ENCODE measurements at regions not wholly inside any gene's neighbourhood (a gene's known extent, or its start where the extent isn't known, plus 50 kb on each side); places are given as distances from the start of the nearest gene placed in this dataset.

DNA sequence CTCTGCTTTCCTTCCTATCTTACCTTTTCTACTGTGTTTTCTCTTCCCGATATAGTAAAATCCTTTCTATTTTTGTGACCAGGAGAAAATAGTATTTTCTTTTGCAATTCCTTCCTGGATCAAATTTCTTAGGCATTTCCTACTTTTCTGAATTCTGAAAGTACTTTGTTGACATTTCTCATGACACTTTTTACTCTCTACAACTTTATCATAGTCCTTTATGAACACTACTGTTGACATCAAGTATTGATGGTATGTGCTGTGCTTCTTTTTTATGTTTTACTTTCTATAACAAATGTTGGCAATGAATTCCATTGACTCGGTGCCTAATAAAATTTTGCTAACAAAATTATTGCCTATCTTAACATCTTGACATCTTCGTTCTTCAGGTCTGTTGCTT lies 217.7 kb upstream of the TCF4 start:
- no peak for DNase-seq

DNA sequence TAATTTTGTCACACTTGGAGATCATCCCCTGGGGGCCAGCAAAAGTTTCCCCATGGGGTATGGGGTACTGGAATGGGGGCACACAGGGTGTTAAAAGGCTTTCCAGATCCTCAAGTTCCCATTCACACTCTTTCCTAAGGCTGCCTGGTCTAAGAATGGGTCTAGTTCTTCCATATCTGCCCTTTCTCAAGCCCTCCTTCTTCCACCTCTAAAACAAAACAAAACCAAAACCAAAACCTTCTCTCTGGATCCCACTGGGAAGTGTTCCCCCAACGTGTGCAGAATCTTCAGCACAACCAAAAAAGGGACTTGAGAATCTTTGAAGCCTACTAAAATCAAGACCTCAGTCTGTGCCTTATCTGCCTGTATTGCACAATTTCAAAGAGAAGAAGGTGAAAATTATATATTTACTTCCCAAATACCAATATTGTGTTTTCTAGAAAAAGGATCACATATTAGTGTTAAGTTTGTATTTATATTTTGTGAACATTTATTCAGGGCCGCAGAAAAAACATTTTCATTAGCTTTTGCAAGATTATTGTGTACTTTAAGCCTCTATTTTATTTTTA lies 207.2 kb upstream of the TCF4 start:
- no peak for DNase-seq

DNA sequence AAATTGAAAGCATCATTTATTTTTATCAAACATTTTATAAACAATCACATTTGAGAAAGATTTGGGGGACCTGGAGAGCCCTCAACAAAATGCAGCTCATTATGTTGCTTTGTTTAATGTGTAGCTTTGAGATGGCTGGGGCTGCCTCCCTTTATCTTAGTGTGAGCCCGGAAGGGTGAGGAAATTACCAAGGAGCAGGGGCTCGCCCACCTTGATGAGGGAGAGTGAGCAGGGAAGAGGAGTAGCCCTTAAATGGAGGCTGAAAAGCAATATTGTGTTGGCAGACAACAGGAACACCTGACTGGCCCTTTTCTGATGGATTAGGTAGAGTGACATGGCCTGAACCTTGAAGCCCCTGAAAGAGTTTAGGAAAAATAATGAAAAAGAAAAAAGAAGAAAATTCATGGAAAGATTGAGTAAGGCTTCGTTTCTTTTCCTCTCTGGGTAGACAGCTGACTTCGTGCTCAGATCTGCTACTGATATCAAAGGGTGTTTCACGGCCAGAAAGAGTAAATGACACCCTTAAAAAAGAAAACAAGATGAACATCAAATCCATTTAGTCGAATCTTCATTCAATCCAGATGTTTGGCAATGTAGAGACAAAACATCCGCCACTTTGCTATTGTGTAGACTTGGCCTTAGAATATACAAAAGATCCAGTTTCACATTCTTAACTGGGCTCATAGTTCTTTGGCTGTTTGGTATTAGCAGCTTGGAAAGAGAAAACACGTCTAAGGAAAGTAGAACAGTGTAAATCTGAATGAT lies 206.5 kb upstream of the TCF4 start:
- no peak for DNase-seq

DNA sequence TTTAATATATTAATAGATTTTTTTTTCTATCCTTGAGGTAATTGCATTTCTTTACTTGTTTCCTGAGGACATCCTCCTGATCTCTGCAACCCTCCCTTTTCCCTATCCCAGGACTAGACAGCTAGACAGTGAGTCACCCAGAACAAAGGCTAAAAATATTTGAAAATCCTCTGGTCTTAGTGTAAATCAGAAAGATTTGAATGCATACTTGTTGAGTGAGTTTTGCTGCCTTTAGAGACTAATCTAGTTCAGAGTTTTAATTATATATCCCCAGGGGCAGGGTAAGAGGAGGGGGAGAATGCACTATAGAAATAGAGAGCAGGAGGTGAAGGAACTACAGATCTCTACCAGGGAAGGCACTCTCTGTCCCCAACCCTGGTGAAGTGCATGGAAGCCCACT lies 202.3 kb upstream of the TCF4 start:
- no peak for DNase-seq

DNA sequence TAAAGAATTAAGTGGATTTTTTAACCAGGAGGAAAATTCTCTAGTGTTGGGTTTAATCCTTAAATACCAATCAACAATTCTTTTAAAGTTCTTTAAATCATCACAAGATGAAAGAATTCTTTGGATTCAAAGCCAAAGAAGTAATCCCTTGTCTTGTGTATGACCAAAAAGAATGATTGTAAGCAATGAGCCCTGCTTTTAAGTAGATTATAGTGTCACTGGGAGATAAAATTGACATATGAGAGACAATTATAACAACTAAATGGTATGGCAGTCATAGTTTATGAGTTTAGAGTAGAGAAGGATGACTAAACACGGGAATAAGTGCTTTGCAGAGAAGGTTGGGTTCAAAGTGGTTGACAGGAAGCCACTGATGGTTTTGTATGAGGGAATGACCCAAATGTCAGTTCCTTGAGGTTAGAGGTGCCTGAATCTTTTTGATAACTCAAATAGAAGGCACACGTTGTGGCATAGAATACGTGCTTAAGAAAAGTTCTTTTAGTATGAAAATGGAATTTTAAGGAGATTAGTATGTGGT lies 199.6 kb upstream of the TCF4 start:
- DNase-seq: no peak

DNA sequence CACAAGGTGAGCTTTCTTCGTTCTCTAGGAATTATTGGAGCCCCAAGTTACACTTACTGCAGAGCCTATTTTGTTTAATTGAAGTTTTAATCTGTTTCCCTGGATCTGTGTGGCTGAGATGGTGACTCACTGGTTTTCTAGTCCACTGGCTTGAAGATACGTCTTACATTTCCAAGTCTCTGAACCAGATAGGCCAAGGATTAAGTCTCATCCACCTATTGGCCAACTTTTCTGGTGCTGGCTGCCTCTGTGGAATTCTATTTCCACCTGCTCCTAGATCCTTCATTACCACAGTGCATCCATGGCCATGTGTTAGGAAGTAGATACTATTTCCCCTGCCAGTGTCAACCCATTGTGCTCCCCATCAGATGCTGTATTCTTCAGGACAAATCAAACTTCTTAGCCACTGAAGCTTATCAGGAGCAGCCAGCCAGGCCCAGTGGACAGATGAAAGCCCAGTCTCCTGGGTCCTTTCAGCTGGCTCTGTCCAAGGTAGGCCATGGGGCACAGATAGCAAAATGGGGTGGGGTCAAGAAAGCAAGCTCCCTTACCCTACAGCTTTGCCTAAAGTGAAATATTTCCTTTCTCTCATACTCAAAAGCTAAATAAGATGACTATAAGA lies 198.8 kb upstream of the TCF4 start:
- no peak for DNase-seq

DNA sequence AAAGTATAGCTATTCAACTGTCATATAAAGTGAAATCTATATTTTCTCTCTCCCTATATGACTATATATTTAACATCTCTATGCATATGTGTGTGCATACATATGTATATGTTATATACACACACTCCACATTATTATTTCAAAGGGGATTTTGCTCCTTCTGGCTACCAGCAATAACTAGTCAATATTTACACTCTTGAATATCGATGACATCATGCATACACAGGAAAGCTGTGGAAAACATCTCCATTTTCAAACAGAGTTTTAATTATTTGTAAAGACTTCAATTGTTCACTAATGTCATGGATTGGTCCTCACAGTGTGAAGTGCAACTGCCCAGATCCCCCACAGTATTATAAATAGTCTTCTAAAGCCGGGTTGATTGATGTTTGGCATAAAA lies 195.9 kb upstream of the TCF4 start:
- no peak for DNase-seq

DNA sequence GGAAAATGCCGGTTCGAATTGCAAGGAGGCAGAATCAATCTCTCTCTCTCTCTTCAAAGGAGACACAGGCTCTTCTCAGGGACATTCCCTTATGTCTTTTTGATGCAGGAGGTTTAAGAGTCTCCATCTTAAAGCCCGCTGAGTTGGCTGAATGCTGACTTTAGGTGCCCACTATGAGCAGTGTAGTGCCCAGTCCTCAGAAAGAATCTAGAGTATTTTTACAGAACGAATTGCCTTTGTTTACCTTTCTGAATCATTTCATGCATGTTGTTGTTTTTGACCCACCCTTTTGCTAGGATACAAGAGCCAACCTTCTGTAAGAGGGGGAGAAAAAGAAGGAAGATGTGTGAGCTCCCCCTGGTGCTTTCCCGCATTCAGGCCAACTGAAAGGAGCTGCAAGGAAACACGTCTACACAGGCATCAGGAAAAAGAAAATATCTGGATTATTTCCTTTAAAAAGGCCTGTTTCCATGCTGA lies 193.5 kb upstream of the TCF4 start:
- DNase-seq: no peak

DNA sequence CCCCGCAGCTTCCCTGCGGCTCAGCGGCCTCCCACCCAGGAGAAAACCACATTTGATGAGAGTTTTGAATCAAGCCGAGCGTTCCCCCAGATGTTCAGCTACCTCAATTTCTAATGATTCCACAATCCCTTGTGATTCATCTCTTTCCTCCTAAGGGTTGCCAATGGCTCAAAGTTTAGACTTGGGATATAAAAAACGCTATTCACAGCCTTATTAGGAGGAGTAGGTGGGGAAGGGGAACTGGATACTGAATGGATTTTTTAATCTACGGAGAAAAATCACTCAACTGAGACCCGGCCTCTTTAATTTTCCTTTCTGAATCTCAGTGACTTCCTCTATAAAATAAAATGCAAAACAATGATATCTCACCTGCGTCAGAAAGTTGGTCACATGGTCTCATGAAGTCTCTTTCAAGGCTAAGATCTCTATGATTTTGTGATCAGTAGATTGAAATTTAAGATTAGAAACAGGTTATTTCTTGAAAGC lies 192.6 kb upstream of the TCF4 start:
- no peak for DNase-seq

DNA sequence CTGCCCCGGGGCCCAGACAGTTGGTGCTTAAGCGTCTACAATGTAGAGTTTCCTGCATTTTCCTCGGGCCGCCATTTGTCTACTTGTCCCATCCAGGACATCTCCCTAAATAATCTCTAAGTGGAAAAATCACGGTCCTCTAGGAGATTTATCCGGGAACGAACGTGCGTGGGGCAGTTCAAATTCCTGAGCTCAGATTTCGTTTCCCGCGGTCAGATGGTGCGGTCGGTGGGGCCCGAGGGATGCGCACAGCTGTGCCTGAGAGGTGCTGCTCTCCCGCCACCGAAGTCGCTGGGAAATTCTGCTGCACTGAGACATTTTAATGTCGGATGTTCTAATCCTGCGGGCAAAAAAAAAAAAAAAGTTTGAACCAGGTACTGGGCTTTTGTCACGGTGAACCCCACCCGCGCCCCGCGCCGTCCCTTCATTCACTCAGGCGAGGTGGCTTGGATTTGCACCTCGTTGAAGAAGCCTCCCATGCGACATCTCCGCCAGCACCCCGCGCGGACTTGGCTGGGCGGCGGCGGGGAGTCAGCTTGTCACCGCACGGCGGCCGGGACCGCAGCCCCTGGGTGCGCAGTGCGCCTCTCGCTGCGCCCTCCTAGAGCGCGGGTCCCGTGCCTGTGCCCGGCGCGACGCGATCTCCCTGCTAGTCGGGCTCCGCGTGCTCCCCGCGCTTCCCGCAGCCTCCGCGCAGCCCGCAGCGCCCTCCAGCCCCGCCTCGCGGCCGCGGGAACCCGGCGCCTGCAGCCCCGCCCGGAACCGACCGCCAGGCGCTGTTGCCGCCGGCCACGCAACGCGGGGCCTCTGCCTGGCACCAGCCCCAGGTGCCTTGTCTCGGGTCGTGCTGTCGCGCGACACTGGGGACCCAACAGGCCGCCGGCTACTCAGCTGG lies 191.9 kb upstream of the TCF4 start:
- DNase-seq: peak; percentile 37

DNA sequence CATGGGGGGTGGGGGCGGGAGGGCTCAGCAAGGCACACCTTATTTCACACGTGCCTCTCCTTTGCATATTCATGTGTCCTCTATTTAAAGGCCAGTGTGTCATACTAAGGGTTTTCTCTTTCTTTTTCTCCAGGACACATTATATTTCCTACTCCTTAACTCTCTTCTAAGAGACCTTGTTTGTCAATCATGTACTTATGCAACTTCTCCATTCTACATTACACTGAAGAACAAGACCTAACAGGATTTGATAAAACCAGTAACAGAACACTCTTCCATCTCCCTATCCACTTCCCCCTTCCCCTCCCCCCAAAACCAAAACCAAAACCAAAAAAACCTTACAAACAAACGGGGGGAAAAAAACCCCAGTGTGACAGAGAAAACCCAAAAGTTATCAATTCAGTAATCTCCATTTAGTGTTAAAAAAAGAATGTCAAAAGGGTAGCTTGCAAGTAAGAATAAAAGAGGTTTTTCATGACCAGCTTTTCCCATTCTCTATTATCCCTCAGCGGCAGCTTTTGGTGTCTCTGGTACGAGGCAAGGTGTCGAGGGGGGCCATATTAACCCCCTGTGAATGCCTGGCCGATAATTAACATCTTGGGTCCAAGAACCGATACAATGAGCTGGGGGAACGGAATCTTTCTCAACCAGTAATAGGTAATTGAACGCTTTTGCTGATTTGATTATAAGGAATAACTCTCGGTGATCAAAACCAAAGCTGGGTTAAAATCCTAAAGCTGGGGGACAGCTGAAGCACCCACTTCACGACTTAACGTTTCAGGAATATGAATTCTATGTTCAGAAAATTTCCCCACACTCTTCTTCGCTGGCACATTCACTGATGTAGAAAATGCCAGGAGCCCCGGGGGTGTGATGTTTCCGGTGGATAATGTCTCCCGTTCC lies 191.0 kb upstream of the TCF4 start:
- DNase-seq: no peak

DNA sequence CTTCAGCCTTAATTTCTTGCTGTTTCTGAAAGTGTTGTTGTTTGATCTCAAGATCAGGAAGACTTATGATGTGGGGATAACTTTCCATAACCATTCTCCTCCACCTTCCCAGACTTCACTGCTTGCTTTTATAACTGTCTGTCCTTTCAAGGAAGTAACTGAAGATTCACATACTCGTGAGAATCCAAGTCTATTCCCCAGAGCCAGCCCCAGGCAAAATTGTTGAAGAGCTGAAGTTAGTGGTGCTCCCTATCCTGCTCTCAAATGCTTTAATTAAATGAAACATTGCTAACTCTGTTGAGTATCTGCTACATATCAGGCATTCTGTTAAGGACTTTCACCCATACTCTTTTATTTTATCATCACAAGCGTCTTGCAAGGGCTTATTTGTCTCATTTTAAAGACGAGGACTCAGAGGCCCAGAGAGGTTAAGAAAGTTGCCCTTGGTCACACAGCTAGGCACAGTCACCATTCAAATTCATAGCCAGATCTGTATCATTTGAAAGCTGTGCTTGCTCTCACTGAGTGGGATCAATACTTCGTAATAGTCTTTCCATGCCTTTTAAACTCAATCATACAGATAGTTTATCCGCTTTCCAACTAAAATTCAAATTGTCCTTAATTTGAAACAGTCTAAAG lies 189.8 kb upstream of the TCF4 start:
- DNase-seq: no peak

DNA sequence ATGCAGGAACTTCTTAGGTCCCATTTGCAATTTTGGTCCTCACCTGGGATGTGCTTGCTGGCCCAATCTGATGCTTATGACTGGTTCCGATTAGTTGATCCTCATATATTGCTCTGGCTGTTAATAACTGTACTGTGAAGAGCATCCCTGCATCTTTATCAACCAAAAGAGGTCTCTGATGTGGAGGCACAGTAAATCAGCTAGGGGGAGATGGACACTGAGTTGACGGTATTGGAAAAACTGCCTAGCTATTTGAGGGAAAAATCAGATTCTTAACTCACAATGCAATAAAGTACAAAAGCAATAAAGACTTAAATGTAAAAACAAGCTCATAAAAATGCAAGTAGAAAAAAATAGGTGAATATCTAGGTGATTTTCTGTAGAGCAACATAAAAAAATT lies 188.0 kb upstream of the TCF4 start:
- no peak for DNase-seq

DNA sequence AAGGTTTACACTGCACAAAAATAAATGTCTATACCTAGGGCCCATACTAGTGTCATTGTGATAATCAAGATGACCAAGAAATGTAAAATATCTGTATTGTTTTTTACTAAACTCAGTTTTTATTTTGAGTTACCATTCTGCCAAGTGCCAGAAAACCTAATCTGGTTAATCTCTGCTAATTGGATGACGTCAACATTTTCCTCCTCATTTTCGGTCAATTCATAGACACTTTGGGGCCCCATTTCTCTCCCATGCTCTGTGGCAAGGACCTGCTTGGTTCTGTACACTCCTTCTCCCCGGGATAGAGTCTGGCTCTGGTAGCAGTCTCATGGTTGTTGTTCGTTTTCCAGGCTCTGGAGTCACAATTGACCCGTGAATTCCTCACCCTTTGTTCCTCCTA lies 186.5 kb upstream of the TCF4 start:
- no peak for DNase-seq

DNA sequence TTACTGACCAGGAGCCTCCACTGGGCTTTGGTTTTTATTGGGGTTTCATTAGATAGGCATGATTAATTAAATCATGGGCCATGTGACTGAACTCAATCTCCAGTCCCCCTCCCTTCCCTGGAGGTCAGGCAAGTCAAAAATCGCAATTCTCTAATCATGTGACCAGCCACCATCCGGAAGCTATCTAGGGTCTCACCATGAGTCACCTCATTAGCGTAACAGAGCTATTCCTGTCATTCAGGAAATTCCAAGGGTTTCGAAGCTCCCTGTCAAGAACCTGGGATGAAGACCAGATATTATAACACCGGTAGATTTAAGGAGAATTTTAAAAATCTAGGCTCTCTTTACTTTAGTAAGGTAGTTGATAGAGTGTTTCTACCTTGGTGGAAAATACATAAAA lies 180.3 kb upstream of the TCF4 start:
- DNase-seq: no peak

DNA sequence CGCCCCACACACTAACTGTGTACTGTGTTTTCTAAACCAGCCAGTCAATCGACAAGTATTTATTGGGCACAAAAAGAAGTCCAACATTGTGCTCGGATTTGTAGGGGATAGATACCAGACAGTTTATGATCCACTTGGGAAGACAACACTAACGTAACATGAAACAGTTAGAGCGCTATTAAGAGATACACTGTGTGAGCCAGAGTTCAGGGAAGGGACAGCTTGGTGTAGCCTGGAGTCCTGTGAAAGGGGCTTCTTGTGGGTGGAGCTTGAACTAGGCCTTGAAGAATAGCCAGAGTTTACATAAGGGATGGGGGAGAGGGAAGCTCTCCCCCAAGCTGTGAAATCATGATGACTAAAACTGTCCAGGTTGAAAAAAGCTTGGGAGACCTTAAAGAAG lies 176.4 kb upstream of the TCF4 start:
- DNase-seq: no peak

DNA sequence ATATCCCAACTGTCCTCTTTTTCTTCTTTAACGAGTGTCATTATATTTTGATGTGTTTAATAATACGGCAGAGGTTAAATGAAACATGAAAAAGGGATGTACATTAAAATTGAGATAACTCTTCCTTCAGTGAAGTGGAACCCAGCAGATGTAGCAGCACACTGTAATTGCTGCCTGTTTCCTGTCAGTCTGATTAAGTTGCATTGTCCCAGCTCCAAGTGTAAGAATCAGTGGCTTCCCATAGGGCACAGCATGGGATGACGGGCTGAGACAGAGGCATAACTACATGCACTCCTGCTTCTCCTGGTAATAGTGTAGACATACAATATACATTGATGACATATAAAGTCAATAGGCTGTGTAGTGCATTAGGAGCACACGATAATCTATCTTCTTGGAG lies 175.8 kb upstream of the TCF4 start:
- DNase-seq: no peak

DNA sequence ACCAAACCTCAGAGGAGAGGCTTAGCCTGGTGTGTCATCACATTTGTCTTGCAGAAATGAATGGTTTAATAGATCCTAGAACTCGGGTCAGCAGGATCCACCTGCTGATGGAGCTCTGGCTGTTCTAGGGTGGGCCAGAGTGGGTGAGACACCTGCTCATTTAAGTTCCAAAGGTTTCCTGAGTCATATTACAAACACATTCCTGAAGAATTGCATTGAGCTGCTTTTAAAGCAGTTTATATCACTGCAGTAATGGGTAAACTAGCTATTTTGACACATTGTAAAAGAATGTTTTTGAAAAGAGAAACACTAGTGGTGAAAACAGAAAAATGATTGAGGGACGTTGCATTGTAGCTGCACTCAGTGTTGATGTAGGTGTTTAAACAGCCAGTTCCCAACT lies 175.3 kb upstream of the TCF4 start:
- DNase-seq: no peak

DNA sequence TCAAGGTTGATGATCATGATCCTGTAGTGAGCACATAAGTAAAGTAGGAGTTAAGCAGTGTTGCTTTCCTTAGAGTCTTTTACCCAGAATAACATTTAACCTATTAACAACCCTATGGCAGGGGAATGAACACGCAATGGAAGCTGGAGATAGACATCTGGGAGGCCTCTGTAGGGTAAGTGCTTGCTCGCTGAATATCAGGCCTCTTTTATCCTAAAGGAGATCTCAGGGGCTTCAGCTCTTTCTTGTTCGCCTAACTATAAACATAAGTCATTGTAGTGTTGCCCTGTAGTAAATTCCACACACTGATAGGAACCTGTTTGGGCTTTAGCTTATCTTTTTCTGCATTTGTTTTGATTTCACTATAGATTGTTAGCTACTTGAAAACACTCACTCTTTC lies 174.4 kb upstream of the TCF4 start:
- DNase-seq: no peak

DNA sequence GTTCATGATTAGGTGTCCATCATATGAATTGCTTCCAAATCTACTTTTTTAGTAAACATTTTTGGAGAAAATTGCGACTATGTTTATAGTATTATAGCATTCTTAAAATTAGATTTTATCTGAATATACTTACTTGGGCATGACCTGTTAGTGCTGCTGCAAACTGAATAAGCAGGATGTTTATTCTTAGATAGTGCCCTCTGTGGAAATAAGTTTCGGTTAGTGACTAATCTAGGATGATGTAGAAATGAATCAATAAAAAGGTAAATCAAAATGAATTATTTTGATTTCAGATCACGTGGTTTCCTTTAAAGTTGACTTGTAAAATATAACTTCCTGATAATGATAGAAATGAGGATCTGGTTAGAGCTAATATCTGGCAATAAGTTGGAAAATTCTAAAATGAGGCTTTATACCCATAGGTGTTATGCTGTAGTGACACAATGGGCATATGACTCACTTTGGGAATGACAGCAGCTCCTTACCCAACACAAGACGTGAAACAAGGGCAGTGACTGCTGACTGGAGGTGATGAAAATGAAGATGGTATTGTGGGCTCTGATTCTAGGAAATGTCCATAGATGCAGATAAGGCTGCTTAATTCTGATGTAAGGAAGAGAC lies 165.8 kb upstream of the TCF4 start:
- DNase-seq: no peak

DNA sequence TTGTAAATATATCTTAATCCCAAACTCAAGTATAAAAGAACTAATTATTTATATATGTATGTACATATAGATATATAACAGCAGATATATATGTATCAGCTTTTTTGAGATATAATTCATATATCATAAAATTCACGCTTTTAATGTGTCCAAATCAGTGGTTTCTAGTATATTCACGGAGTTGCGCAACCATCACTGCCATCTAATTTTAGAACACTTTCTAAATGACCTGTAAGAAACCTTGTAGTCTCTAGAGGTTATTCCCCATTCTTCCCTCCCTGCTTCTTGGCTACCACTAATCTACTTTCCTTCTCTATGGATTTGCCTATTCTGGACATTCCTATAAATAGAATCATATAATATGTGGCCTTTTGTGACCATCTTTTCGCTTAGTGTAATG lies 163.5 kb upstream of the TCF4 start:
- no peak for DNase-seq

Measured in CD4-positive, alpha-beta T cell treated with Interferon gamma for 1 hour (primary cell).